ENCODE measurements at regions not wholly inside any gene's neighbourhood (a gene's known extent, or its start where the extent isn't known, plus 50 kb on each side); places are given as distances from the start of the nearest gene placed in this dataset.

GRCh38 chr10:31753681-31754080 lies 174.9 kb downstream of the ARHGAP12 start:
- no peak for TF ChIP-seq CTCF (IDR thresholded peaks at IDR 0.05; ENCODE audit: low read depth, low read length, poor library complexity, severe bottlenecking)
- no peak for TF ChIP-seq EZH2phosphoT487 (IDR thresholded peaks at IDR 0.05; ENCODE audit: borderline replicate concordance, low read length)
